ENCODE measurements at regions not wholly inside any gene's neighbourhood (a gene's known extent, or its start where the extent isn't known, plus 50 kb on each side); places are given as distances from the start of the nearest gene placed in this dataset.
"Not testable (repeated sequence)": the region's sequence is repeated elsewhere in the genome, so short reads cannot be mapped to it uniquely, and the experiment has no call there.

GRCh38 chr13:75993241-75993640, 357.1 kb downstream of the LMO7 start:
- no peak for DNase-seq

GRCh38 chr13:75986818-75987217, 350.7 kb downstream of the LMO7 start:
- no peak for DNase-seq

DNA sequence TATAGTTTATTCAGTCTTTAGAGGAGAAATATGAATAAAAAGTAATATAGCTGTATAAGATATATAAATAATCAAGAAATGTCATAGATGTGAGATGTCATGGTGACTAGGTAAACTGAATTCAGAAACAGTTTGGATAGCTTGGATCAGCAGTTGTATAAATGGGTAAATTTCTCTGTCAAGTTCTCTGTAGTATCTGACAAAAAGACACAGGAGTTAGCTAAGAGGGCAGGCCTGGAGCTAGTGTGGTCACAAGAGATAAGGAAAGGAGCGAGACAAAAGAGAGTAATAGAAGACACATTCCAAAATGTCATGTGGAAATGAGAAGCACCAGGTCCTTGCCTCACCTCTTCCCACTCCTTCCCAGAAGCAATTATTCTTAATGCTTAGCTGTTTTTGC, 349.0 kb downstream of the LMO7 start:
- no peak for DNase-seq

DNA sequence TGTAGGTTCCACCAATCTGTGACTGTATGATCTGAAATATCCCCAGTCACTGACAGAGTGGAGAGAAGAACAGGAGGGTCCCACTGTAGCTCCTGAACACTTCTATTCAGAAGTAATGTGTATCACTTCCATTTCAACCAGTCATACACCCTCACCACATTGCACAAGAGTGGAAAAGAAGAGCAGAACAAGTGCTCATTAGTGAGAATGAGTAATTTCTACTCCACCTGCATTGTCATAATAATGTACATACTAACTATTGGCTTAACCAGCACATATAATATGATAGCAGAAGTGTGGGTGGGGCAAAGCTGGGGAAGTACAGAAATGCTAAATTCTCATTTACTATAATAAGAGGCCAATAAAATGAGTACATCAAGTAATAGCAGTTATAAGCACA, 342.7 kb downstream of the LMO7 start:
- no peak for DNase-seq

GRCh38 chr13:75968103-75968838, 332.1 kb downstream of the LMO7 start:
- no peak for DNase-seq

- no peak for DNase-seq
Measured at GRCh38 chr13:75963302-75963701, 327.2 kb downstream of the LMO7 start.

GRCh38 chr13:75961911-75962310, 325.8 kb downstream of the LMO7 start:
- DNase-seq: no peak

GRCh38 chr13:75960538-75960994, 324.4 kb downstream of the LMO7 start:
- DNase-seq: no peak

- DNase-seq: no peak
Measured at GRCh38 chr13:75959861-75960481, 323.8 kb downstream of the LMO7 start.

DNA sequence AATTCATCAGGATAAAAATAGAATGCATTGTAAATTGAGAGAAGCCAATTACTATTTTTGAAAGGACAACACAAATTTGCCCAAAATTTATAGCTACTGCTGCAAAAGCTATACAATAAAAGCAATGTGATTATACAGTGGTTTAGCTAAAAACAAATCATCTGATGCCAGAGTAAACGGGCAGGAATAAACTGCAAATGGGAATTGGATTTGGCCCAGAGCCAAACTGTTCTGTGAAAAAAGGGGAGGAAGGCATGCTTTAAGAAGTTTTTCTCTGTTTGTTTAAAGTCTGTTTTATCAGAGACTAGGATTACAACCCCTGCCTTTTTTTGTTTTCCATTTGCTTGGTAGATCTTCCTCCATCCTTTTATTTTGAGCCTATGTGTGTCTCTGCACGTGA, 317.5 kb downstream of the LMO7 start:
- DNase-seq: not testable (repeated sequence)

DNA sequence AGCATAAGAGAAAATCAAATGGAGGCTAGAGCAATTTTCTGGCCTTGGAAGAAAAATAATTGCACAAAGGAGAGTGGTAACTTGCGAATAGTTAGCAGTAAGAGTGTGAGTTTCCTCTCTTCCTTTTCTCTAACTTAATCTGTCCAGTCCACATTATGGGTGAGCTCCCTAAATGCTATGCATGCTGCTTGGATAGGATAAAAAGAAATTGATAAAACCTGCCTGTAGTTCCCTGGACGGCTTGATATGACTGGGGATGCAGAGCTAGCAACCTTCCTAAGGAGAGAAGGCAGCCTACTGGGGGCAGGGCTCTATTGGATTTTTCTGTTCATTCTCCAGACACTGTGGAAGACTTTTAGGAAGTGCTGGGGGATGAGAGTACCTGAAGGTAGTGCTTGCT, 311.3 kb downstream of the LMO7 start:
- DNase-seq: no peak

DNA sequence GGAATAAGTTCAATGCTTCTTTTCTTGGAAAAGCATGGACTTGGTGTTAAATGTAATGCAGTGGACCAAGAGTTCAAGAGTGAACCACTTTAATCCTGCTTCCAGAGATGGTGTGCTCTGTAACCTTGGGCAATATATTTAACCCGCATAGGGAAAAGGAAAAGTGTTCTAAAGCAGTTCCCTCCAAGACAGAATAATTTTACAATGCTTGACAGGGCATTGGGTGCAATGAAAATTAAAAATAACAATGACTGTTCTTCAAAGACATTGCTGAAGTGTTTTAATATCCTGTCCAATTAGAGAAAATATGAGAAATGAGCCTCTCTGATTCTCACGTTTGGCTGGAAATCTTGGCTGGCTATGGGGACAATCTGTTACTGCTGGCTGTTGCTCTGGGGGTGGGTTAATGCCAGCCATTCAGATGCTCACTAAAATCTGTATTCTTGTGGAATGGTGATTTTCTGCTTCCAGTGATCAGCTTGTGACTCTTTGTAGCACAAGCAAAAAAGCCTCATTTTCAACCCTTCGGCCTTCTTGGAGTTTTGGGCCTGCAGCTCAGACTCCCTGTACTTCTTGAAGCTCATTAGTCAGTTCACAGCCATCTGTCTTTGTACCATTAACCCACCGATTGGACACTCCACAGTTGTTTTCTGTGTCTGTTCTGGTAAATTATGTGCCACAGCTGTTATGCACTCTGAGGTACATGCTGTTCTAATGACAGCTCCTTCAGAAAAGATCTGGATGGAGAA, 310.6 kb downstream of the LMO7 start:
- DNase-seq: no peak

DNA sequence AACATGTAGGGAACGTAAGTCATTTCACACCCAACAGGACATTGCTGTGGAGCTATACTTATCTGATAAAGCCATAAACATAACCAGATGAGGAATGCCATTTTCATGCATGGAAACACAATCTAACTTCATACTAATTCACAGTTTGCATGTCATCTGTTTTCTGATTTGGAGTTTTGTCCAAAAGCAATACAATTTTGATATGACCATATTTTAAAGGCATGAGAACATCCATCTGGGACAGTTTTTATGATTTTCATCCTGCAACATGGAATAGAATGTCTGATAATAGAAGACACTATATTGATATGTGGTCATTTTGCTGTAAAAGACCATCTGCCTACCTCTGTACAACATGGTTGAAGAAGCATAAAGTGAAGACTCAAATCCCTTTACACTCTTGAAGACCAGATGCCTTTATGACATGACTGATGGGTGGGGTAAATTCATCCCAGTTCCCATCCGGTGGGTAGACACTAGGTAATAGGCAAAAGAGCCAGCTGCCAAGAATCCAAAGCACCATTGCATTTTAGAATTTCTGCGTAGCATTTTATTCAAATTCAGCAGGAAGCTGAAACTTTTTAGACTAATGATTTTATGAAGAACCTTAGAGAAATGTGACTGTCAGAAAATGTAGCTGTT, 309.8 kb downstream of the LMO7 start:
- DNase-seq: no peak

- no peak for DNase-seq
Measured at GRCh38 chr13:75938811-75939560, 302.9 kb downstream of the LMO7 start.

- no peak for DNase-seq
Measured at GRCh38 chr13:75936791-75937190, 300.7 kb downstream of the LMO7 start.

DNA sequence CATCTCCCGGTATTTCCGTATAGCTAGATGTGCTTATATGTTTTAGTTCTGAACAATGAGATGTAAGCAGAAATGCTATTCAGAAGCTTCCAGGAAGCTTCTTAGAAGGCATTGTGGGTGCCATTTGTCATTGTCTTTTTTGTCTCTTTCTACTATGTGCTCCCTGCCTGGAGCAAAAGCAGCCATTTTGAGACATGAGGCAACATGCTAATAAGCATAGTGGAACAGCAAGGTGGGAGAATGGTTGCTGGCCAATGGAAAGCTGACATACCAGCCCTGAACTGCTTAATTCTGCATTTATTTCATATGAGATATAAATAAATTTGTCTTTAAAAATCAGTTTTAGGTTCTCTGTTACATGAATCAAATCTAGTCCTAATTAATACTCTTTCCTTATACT, 299.7 kb downstream of the LMO7 start:
- DNase-seq: no peak

GRCh38 chr13:75934889-75935288, 298.8 kb downstream of the LMO7 start:
- DNase-seq: no peak

- no peak for DNase-seq
Measured at GRCh38 chr13:75932636-75933035, 296.5 kb downstream of the LMO7 start.

- no peak for DNase-seq
Measured at GRCh38 chr13:75931116-75931515, 295.0 kb downstream of the LMO7 start.

GRCh38 chr13:75929076-75929475, 292.9 kb downstream of the LMO7 start:
- no peak for DNase-seq

GRCh38 chr13:75927183-75927669, 291.1 kb downstream of the LMO7 start:
- DNase-seq: no peak

DNA sequence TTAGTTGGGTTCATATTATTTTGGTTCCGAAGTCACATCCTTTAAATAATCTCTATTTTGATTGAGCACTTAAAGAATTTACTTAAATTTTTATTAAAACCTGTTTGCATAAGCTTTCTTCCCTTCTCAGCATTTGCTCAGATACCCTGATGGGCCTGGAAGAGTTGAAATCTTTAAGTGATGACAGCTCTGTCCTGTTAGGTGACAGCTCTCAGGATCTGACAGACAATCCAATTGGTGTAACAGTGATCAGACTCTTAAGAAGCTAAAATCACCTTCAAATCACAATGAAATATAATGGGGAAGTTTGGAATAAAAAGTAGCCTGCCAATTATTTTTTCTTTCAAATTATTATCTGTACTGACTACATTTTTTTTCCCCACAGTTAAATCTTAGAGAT, 284.4 kb downstream of the LMO7 start:
- DNase-seq: no peak
